Neural cell (in vitro differentiated cells): ENCODE measurements at regions not wholly inside any gene's neighbourhood (a gene's known extent, or its start where the extent isn't known, plus 50 kb on each side); places are given as distances from the start of the nearest gene placed in this dataset.

Source experiments
- CTCF ChIP-seq: fragments of 450-650 bp; IDR thresholded peaks from 2 replicates; pipeline ENCODE4 v1.5.1; 2014; ENCODE audit warnings: antibody characterized with exemption, mild to moderate bottlenecking, moderate library complexity; ENCODE audit not compliant: poor library complexity, severe bottlenecking
- EP300 ChIP-seq: fragments of 450-650 bp; conservative IDR thresholded peaks from 2 replicates; pipeline ENCODE4 v1.6.1; 2014; ENCODE audit warnings: antibody characterized with exemption, mild to moderate bottlenecking, moderate library complexity; ENCODE audit not compliant: poor library complexity, severe bottlenecking
- EZH2 ChIP-seq: fragments of 200-600, 300-800 bp; shearing (Covaris generic), sonication (generic); IDR thresholded peaks from 2 replicates; pipeline ENCODE4 v1.6.1; 2014; ENCODE audit warnings: antibody characterized with exemption, low read length, borderline replicate concordance, mild to moderate bottlenecking; ENCODE audit not compliant: insufficient read depth, poor library complexity, severe bottlenecking
- POLR2AphosphoS5 ChIP-seq: IDR thresholded peaks from 2 replicates; pipeline ENCODE4 v1.6.1; 2012
- RAD21 ChIP-seq: fragments of 450-650 bp; conservative IDR thresholded peaks from 2 replicates; pipeline ENCODE4 v1.6.1; 2014; ENCODE audit warnings: antibody characterized with exemption, mild to moderate bottlenecking, moderate library complexity
- REST ChIP-seq: IDR thresholded peaks from 2 replicates; pipeline ENCODE4 v1.6.1; 2012; ENCODE audit warnings: borderline replicate concordance
- TAF1 ChIP-seq: IDR thresholded peaks from 2 replicates; pipeline ENCODE4 v1.6.1; 2012; ENCODE audit warnings: low read depth

GRCh38 chr7:18162657-18163056, 135.0 kb upstream of the PRPS1L1 start:
- no peak for TF ChIP-seq CTCF
- no peak for TF ChIP-seq EP300
- no peak for TF ChIP-seq EZH2
- no peak for TF ChIP-seq POLR2AphosphoS5
- TF ChIP-seq REST = no peak
- TF ChIP-seq RAD21 = no peak
- TF ChIP-seq TAF1 = no peak
